ENCODE measurements at regions not wholly inside any gene's neighbourhood (a gene's known extent, or its start where the extent isn't known, plus 50 kb on each side); places are given as distances from the start of the nearest gene placed in this dataset.

- ATAC-seq (ENCODE audit: low read depth), result peak; percentile 74
- H3K79me1 ChIP-seq (ENCODE audit: low read depth in 1 of 2, low read length in 2 of 2), result no peaks in the 10 kb centered on the region
- no peak overlapping the region for H4K5ac ChIP-seq (ENCODE audit: low read depth, low read length)
- no peaks in the 10 kb centered on the region for H3K9me3 ChIP-seq (ENCODE audit: control insufficient read depth, insufficient read depth, low read length)
- no peak overlapping the region for H2BK5ac ChIP-seq (ENCODE audit: low read depth, low read length, poor library complexity, severe bottlenecking)
- POLR2A ChIA-PET (ENCODE audit: unreplicated experiment), result no interaction called here
- no peak overlapping the region for H3K14ac ChIP-seq (replicated peaks; ENCODE audit: low read depth, low read length)
- H2BK20ac ChIP-seq (ENCODE audit: low read depth, low read length), result no peak overlapping the region
- H3K36me3 ChIP-seq (ENCODE audit: control insufficient read depth, insufficient read depth, low read length), result no peaks in the 10 kb centered on the region
- CTCF ChIA-PET, result interaction anchor here (0.6 kb wide), 1 partner anchor 410 kb away, joined by 3 read pairs; no protein-coding TSS in a partner anchor
- peaks cover 1% of the 10 kb centered on the region; the same call in 1 of the 2 replicates for H3K4me1 ChIP-seq (ENCODE audit: control insufficient read depth, insufficient read depth, low read length)
- no peak overlapping the region for H3K56ac ChIP-seq (ENCODE audit: extremely low read depth, insufficient read depth, low read length)
- no peaks in the 10 kb centered on the region for H3K9me1 ChIP-seq (ENCODE audit: insufficient read depth, low read length)
- H2AK5ac ChIP-seq (ENCODE audit: low read depth, low read length), result no peak overlapping the region
- no peak overlapping the region for H3K23ac ChIP-seq (ENCODE audit: low read depth, low read length)
- no peaks in the 10 kb centered on the region for H4K20me1 ChIP-seq (ENCODE audit: insufficient read depth, low read length)
- H3K4me2 ChIP-seq (ENCODE audit: low read depth, low read length), result peak overlapping the region; percentile 77
- no peaks in the 10 kb centered on the region for H3K27me3 ChIP-seq (ENCODE audit: control insufficient read depth, insufficient read depth, low read length)
- no peak overlapping the region for H3K18ac ChIP-seq (ENCODE audit: low read depth, low read length)
- WGBS, 2 experiments (ENCODE audit: extremely low coverage in 2 of 2, insufficient read length in 1 of 2), result no CpG with 5 or more reads among the region's 36 CpGs
- DNase-seq, result peak; percentile 77
- H4K91ac ChIP-seq (ENCODE audit: insufficient read depth, low read depth, low read length), result no peak overlapping the region
- TF ChIP-seq MAFK (IDR thresholded peaks at IDR 0.05; ENCODE audit: low read depth, low read length) (no peak), FOS (IDR thresholded peaks at IDR 0.05; ENCODE audit: low read depth, low read length) (peak; percentile 49; the same call in 1 of the 2 replicates)
- in situ Hi-C loops (cut with MboI; ENCODE audit: low sequenced_read_pairs) (no loop called here), dilution Hi-C loops (cut with HindIII; ENCODE audit: low sequenced_read_pairs, unreplicated experiment) (no loop called here), intact Hi-C loops (cut with micrococcal nuclease) (loop anchor here (5.0 kb wide), 1 partner anchor 84 kb away; no protein-coding TSS in a partner anchor)
- H2BK15ac ChIP-seq (ENCODE audit: low read depth, low read length), result no peak overlapping the region
- H2BK120ac ChIP-seq (ENCODE audit: low read depth, low read length), result no peak overlapping the region
- H2AFZ ChIP-seq (replicated peaks; ENCODE audit: low read length, poor library complexity), result no peak overlapping the region
- H2AK9ac ChIP-seq (replicated peaks; ENCODE audit: low read depth, low read length, poor library complexity), result no peak overlapping the region
- H4K8ac ChIP-seq (ENCODE audit: low read depth in 2 of 2, low read length in 2 of 2), result no peak overlapping the region
- no peak overlapping the region for H3K4ac ChIP-seq (ENCODE audit: low read depth, low read length)
- H3K27ac ChIP-seq (ENCODE audit: insufficient read depth, low read length), result no peak overlapping the region
- no TSS peak for BruUV-seq (replicated peaks)
- no peak overlapping the region for H3K9ac ChIP-seq (ENCODE audit: low read depth, low read length)
- no peak overlapping the region; the same call in 1 of the 2 replicates for H3K4me3 ChIP-seq (ENCODE audit: insufficient read depth, low read depth, low read length)
Measured at GRCh38 chr6:27668442-27669294, 195.8 kb upstream of the ZNF184 start.

Measured in IMR-90 (cell line).